Adipocyte (in vitro differentiated cells): ENCODE measurements at regions not wholly inside any gene's neighbourhood (a gene's known extent, or its start where the extent isn't known, plus 50 kb on each side); places are given as distances from the start of the nearest gene placed in this dataset.
"Not testable (repeated sequence)": the region's sequence is repeated elsewhere in the genome, so short reads cannot be mapped to it uniquely, and the experiment has no call there.

Experiments used
- DNase-seq: peaks from one replicate; pipeline ENCODE4 v3.0.0-alpha.2; 2015; ENCODE audit warnings: low read depth
- H3K27me3 ChIP-seq: replicated peaks from 2 replicates; pipeline ENCODE4 v1.7.0; 2013; ENCODE audit warnings: mild to moderate bottlenecking, low read length, moderate library complexity; ENCODE audit not compliant: control insufficient read depth, insufficient read depth
- H3K36me3 ChIP-seq: 2 replicates; pipeline ENCODE4 v1.7.0; 2013; ENCODE audit warnings: low read length, mild to moderate bottlenecking, moderate library complexity; ENCODE audit not compliant: control insufficient read depth, insufficient read depth, severe bottlenecking
- H3K4me1 ChIP-seq: 2 replicates; pipeline ENCODE4 v1.7.0; 2013; ENCODE audit warnings: mild to moderate bottlenecking, low read length, moderate library complexity; ENCODE audit not compliant: control insufficient read depth, insufficient read depth
- H3K4me3 ChIP-seq: 2 replicates; pipeline ENCODE4 v1.7.0; 2013; ENCODE audit warnings: mild to moderate bottlenecking, low read length, moderate library complexity
- H3K9ac ChIP-seq: 2 replicates; pipeline ENCODE4 v1.7.0; 2013; ENCODE audit warnings: mild to moderate bottlenecking, low read length, moderate library complexity
- H3K9me3 ChIP-seq: 2 replicates; pipeline ENCODE4 v1.7.0; 2013; ENCODE audit warnings: mild to moderate bottlenecking, low read length, moderate library complexity; ENCODE audit not compliant: control insufficient read depth

GRCh38 chr2:58698620-58699019, 457.5 kb upstream of the FANCL start:
- peaks cover 11% of the 10 kb centered on the region for H3K4me1 ChIP-seq
- no peak overlapping the region for H3K9ac ChIP-seq
- H3K4me3 ChIP-seq, result no peak overlapping the region
- H3K36me3 ChIP-seq, result no peaks in the 10 kb centered on the region
- no peaks in the 10 kb centered on the region for H3K9me3 ChIP-seq
- H3K27me3 ChIP-seq, result no peaks in the 10 kb centered on the region
- DNase-seq, result no peak

GRCh38 chr2:58694114-58694513, 453.0 kb upstream of the FANCL start:
- not testable (repeated sequence) for H3K9me3 ChIP-seq, H3K9ac ChIP-seq, H3K4me1 ChIP-seq, H3K4me3 ChIP-seq, H3K27me3 ChIP-seq, H3K36me3 ChIP-seq, DNase-seq

- H3K36me3 ChIP-seq, H3K27me3 ChIP-seq, H3K4me3 ChIP-seq, DNase-seq, H3K4me1 ChIP-seq, H3K9ac ChIP-seq, H3K9me3 ChIP-seq: not testable (repeated sequence)
Observed at GRCh38 chr2:58691041-58691440, 449.9 kb upstream of the FANCL start.

GRCh38 chr2:58688813-58689212, 447.7 kb upstream of the FANCL start:
- DNase-seq, result no peak
- no peaks in the 10 kb centered on the region for H3K9me3 ChIP-seq
- no peaks in the 10 kb centered on the region for H3K4me1 ChIP-seq
- no peaks in the 10 kb centered on the region for H3K27me3 ChIP-seq
- H3K9ac ChIP-seq, result no peak overlapping the region
- H3K36me3 ChIP-seq, result no peaks in the 10 kb centered on the region
- no peak overlapping the region for H3K4me3 ChIP-seq

- no peak for DNase-seq
- no peaks in the 10 kb centered on the region for H3K4me1 ChIP-seq
- H3K4me3 ChIP-seq, result no peak overlapping the region
- no peaks in the 10 kb centered on the region for H3K27me3 ChIP-seq
- no peaks in the 10 kb centered on the region for H3K36me3 ChIP-seq
- H3K9me3 ChIP-seq, result no peaks in the 10 kb centered on the region
- H3K9ac ChIP-seq, result no peak overlapping the region
Observed at GRCh38 chr2:58686776-58687175, 445.7 kb upstream of the FANCL start.

GRCh38 chr2:58680755-58681310, 439.7 kb upstream of the FANCL start:
- H3K9ac ChIP-seq, result no peak overlapping the region
- H3K9me3 ChIP-seq, result no peaks in the 10 kb centered on the region
- DNase-seq, result peak; percentile 29
- no peaks in the 10 kb centered on the region for H3K36me3 ChIP-seq
- no peaks in the 10 kb centered on the region for H3K4me1 ChIP-seq
- H3K27me3 ChIP-seq, result no peaks in the 10 kb centered on the region
- H3K4me3 ChIP-seq, result no peak overlapping the region

GRCh38 chr2:58677748-58678147, 436.6 kb upstream of the FANCL start:
- H3K9ac ChIP-seq, result no peak overlapping the region
- H3K4me1 ChIP-seq, result no peaks in the 10 kb centered on the region
- H3K36me3 ChIP-seq, result no peaks in the 10 kb centered on the region
- no peaks in the 10 kb centered on the region for H3K27me3 ChIP-seq
- no peak overlapping the region for H3K4me3 ChIP-seq
- H3K9me3 ChIP-seq, result no peaks in the 10 kb centered on the region
- no peak for DNase-seq

GRCh38 chr2:58671675-58672074, 430.6 kb upstream of the FANCL start:
- no peaks in the 10 kb centered on the region for H3K4me1 ChIP-seq

GRCh38 chr2:58669998-58670397, 428.9 kb upstream of the FANCL start:
- H3K27me3 ChIP-seq, result no peaks in the 10 kb centered on the region
- H3K9me3 ChIP-seq, result no peaks in the 10 kb centered on the region
- DNase-seq, result no peak
- no peaks in the 10 kb centered on the region for H3K4me1 ChIP-seq
- H3K4me3 ChIP-seq, result no peak overlapping the region
- H3K36me3 ChIP-seq, result no peaks in the 10 kb centered on the region
- no peak overlapping the region for H3K9ac ChIP-seq

More at GRCh38 chr2:58671675-58672074, 430.6 kb upstream of the FANCL start:
- Histone ChIP-seq H3K4me3 (no peak overlapping the region), H3K9ac (no peak overlapping the region), H3K36me3 (no peaks in the 10 kb centered on the region), H3K27me3 (no peaks in the 10 kb centered on the region), H3K9me3 (no peaks in the 10 kb centered on the region)
- DNase-seq, result no peak

GRCh38 chr2:58667137-58667774, 426.1 kb upstream of the FANCL start:
- H3K9me3 ChIP-seq, result no peaks in the 10 kb centered on the region
- H3K4me3 ChIP-seq, result no peak overlapping the region
- no peaks in the 10 kb centered on the region for H3K27me3 ChIP-seq
- no peak for DNase-seq
- H3K4me1 ChIP-seq, result no peaks in the 10 kb centered on the region
- no peak overlapping the region for H3K9ac ChIP-seq
- H3K36me3 ChIP-seq, result no peaks in the 10 kb centered on the region

- Histone ChIP-seq H3K4me3 (no peak overlapping the region), H3K9me3 (no peaks in the 10 kb centered on the region), H3K4me1 (no peaks in the 10 kb centered on the region), H3K36me3 (no peaks in the 10 kb centered on the region), H3K9ac (no peak overlapping the region), H3K27me3 (no peaks in the 10 kb centered on the region)
- DNase-seq, result no peak
Observed at GRCh38 chr2:58666323-58666970, 425.3 kb upstream of the FANCL start.
